Fibroblast of lung (primary cell): ENCODE measurements at regions not wholly inside any gene's neighbourhood (a gene's known extent, or its start where the extent isn't known, plus 50 kb on each side); places are given as distances from the start of the nearest gene placed in this dataset.

Experiments
- DNase-seq, 2 donors: peaks; one replicate each; pipeline versions ENCODE4 v3.0.0 to v3.0.0-alpha.2; 2010; ENCODE audit warnings: low read depth in 2 of 2
- H2AFZ ChIP-seq: 2 replicates; pipeline ENCODE4 v1.5.1; 2012; ENCODE audit warnings: low read length, control low read depth, inconsistent platforms
- H3K27ac ChIP-seq: 2 replicates; pipeline ENCODE4 v1.5.1; 2011; ENCODE audit warnings: low read length, control low read depth; ENCODE audit not compliant: insufficient read depth
- H3K27me3 ChIP-seq: 2 replicates; pipeline ENCODE4 v1.5.1; 2011; ENCODE audit warnings: mild to moderate bottlenecking, low read length; ENCODE audit not compliant: control insufficient read depth, insufficient read depth
- H3K36me3 ChIP-seq: 2 replicates; pipeline ENCODE4 v1.5.1; 2011; ENCODE audit warnings: low read length; ENCODE audit not compliant: control insufficient read depth, insufficient read depth
- H3K4me1 ChIP-seq: 2 replicates; pipeline ENCODE4 v1.5.1; 2011; ENCODE audit warnings: low read length; ENCODE audit not compliant: control insufficient read depth, insufficient read depth; ENCODE audit errors: extremely low read depth
- H3K4me2 ChIP-seq: 2 replicates; pipeline ENCODE4 v1.5.1; 2011; ENCODE audit warnings: low read length, control low read depth; ENCODE audit not compliant: insufficient read depth; ENCODE audit errors: extremely low read depth
- H3K4me3 ChIP-seq, 4 experiments: fragments of 200-600 bp in 1 of 4; sonication (generic) in 1 of 4; replicated peaks in 1 of 4; 2 replicates each; pipeline ENCODE4 v1.5.1; 2011 to 2016; ENCODE audit warnings: low read length in 4 of 4, low read depth in 3 of 4, mild to moderate bottlenecking in 3 of 4, control low read depth in 2 of 4, inconsistent platforms in 1 of 4, mixed read lengths in 1 of 4; ENCODE audit not compliant: insufficient read depth in 1 of 4; ENCODE audit errors: control extremely low read depth in 1 of 4
- H3K79me2 ChIP-seq: 2 replicates; pipeline ENCODE4 v1.5.1; 2012; ENCODE audit warnings: mild to moderate bottlenecking, low read length, inconsistent platforms; ENCODE audit not compliant: control insufficient read depth, insufficient read depth
- H3K9ac ChIP-seq: 2 replicates; pipeline ENCODE4 v1.5.1; 2011; ENCODE audit warnings: mild to moderate bottlenecking, low read length, control low read depth; ENCODE audit not compliant: insufficient read depth
- H3K9me3 ChIP-seq: 2 replicates; pipeline ENCODE4 v1.5.1; 2012; ENCODE audit warnings: low read depth, low read length; ENCODE audit not compliant: control insufficient read depth, insufficient read depth
- H4K20me1 ChIP-seq: 2 replicates; pipeline ENCODE4 v1.5.1; 2011; ENCODE audit warnings: low read length; ENCODE audit not compliant: control insufficient read depth, insufficient read depth; ENCODE audit errors: extremely low read depth
- CTCF ChIP-seq, 2 donors: IDR thresholded peaks in 1 of 2; conservative IDR thresholded peaks in 1 of 2; 1 replicate in 1 of 2; 2 replicates in 1 of 2; pipeline ENCODE4 v1.5.1; 2011 to 2012; ENCODE audit warnings: low read length in 2 of 2, control low read depth in 1 of 2, inconsistent platforms in 1 of 2, low read depth in 1 of 2, mild to moderate bottlenecking in 1 of 2
- EZH2 ChIP-seq: IDR thresholded peaks from 2 replicates; pipeline ENCODE4 v1.5.1; 2012; ENCODE audit warnings: low read length, control low read depth, mild to moderate bottlenecking; ENCODE audit errors: missing control alignments

GRCh38 chr5:135269199-135269598 is 129.8 kb downstream of the MACROH2A1 start:
- no peaks in the 10 kb centered on the region for H3K36me3 ChIP-seq
- H3K4me2 ChIP-seq, result no peak overlapping the region
- H3K4me3 ChIP-seq, result no peak overlapping the region
- DNase-seq, result peak in 1 of 2 donors; percentile 46
- H3K9ac ChIP-seq, result no peak overlapping the region
- no peaks in the 10 kb centered on the region for H3K27me3 ChIP-seq
- peak overlapping the region; percentile 68 for H3K27ac ChIP-seq
- TF ChIP-seq EZH2 (no peak), CTCF (conservative IDR thresholded peaks at IDR 0.05 in 1 of 2, IDR thresholded peaks at IDR 0.05 in 1 of 2; ENCODE audit: low read depth in 1 of 2, low read length in 2 of 2) (no peak)
- H4K20me1 ChIP-seq, result no peaks in the 10 kb centered on the region
- no peak overlapping the region for H2AFZ ChIP-seq
- no peaks in the 10 kb centered on the region for H3K9me3 ChIP-seq
- H3K79me2 ChIP-seq, result no peaks in the 10 kb centered on the region
- peaks cover 24% of the 10 kb centered on the region for H3K4me1 ChIP-seq

- Histone ChIP-seq H3K4me2 (no peak overlapping the region), H3K79me2 (no peaks in the 10 kb centered on the region), H2AFZ (no peak overlapping the region), H3K27me3 (no peaks in the 10 kb centered on the region), H3K9ac (no peak overlapping the region), H3K4me1 (peaks cover 28% of the 10 kb centered on the region), H3K4me3 (no peak overlapping the region), H3K36me3 (no peaks in the 10 kb centered on the region), H3K27ac (no peak overlapping the region), H3K9me3 (no peaks in the 10 kb centered on the region), H4K20me1 (no peaks in the 10 kb centered on the region)
- TF ChIP-seq EZH2 (no peak), CTCF (conservative IDR thresholded peaks at IDR 0.05 in 1 of 2, IDR thresholded peaks at IDR 0.05 in 1 of 2; ENCODE audit: low read depth in 1 of 2, low read length in 2 of 2) (no peak)
- peak; percentile 53 to 57 for DNase-seq
Observed at GRCh38 chr5:135266975-135267374, 132.1 kb downstream of the MACROH2A1 start.

GRCh38 chr5:135266303-135266635 is 132.8 kb downstream of the MACROH2A1 start:
- peak in 1 of 2 donors; percentile 14 for DNase-seq
- H3K27me3 ChIP-seq, result no peaks in the 10 kb centered on the region

More at GRCh38 chr5:135266303-135266635, 132.8 kb downstream of the MACROH2A1 start:
- Histone ChIP-seq H2AFZ (no peak overlapping the region), H3K4me3 (no peak overlapping the region), H3K9ac (no peak overlapping the region), H4K20me1 (no peaks in the 10 kb centered on the region), H3K36me3 (no peaks in the 10 kb centered on the region), H3K27ac (no peak overlapping the region), H3K9me3 (no peaks in the 10 kb centered on the region), H3K79me2 (no peaks in the 10 kb centered on the region), H3K4me2 (no peak overlapping the region), H3K4me1 (peaks cover 28% of the 10 kb centered on the region)
- no peak for TF ChIP-seq CTCF (conservative IDR thresholded peaks at IDR 0.05 in 1 of 2, IDR thresholded peaks at IDR 0.05 in 1 of 2; ENCODE audit: low read depth in 1 of 2, low read length in 2 of 2)
- no peak for TF ChIP-seq EZH2
